ENCODE measurements at regions not wholly inside any gene's neighbourhood (a gene's known extent, or its start where the extent isn't known, plus 50 kb on each side); places are given as distances from the start of the nearest gene placed in this dataset.

DNA sequence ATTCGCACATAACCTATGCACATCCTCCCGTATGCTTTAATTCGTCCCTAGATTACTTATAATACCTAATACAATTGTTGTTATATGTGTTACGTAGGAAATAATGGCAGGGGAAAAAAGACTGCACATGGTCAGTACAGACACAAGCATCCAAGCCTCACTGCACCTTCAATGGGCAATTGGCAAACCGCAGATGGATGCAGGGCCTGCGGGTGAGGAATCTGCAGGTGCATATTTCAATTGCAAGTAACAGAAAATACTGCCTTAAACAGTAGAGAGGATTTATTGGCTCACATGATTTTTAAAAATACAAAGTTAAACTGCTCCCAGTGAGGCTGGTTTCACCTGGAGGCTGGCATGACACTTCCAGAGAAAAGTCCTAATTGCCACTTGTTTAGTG is 142.1 kb upstream of the MLN start:
- Mint-ChIP-seq H3K27ac (no peak overlapping the region), H3K4me1 (ENCODE audit: unreplicated experiment) (peaks cover 17% of the 10 kb centered on the region), H3K4me3 (no peak overlapping the region), H3K9me3 (no peaks in the 10 kb centered on the region), H3K36me3 (no peaks in the 10 kb centered on the region), H3K27me3 (peaks cover 5% of the 10 kb centered on the region)
- no peak for DNase-seq (ENCODE audit: extremely low spot score, unreplicated experiment)
- TF ChIP-seq CTCF (conservative IDR thresholded peaks at IDR 0.05), result no peak

DNA sequence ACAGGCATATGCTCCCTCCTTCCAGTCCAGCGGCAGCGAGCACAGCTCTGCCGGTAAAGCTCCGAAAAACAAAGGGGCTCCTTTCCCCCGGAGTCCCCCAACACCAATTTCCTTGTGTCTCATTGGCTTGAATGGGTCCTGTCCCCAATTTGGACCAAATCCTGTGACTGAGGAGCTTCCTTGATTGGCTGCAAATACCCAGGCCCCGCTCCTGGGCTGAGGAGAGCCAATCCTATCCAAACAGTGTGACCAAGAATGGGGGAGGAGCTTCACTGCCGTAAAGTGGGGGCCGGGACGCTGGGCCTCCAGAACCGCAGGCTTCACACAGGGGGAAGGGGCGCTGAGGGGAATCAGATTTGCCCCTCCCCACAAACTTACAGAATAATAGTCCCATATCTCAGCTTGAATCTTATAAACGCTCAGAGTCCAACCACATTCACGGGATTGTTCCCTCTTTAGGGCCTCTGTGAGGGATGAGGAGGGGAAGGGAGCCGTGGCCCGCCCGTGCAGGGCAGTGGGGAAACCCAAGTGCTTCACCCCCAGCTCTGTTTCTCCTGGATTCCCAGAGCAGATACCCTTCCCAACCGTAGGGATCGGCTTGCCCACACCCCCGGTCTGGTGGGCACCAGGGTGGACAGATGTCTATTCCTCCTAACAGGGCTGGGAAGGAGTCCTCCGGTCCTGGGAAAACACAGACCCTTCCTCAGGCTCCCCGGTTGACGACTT is 141.0 kb upstream of the MLN start:
- Mint-ChIP-seq H3K9me3 (no peaks in the 10 kb centered on the region), H3K36me3 (no peaks in the 10 kb centered on the region), H3K4me3 (no peak overlapping the region), H3K27me3 (peaks cover 13% of the 10 kb centered on the region), H3K27ac (no peak overlapping the region), H3K4me1 (ENCODE audit: unreplicated experiment) (peaks cover 17% of the 10 kb centered on the region)
- no peak for DNase-seq (ENCODE audit: extremely low spot score, unreplicated experiment)
- TF ChIP-seq CTCF (conservative IDR thresholded peaks at IDR 0.05), result no peak

DNA sequence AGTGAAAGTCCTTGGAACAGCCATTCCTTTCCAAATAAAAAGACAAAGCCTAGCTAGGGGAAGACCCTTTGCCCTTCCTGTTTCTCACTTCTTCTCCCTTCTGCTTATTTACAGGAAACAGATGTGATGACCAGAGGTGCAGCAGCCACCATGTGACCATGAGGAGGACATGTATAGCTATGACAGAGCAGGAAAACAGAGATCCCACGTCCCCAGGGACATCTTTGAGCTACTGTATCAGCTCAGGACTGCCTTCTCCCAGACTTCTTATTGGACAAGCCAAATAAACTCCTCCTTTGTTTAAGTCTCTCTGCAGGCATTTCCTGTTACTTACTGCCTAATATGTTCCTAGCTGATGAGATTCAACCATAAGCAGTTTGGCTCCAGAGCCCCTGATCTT is 133.1 kb upstream of the MLN start:
- peaks cover 13% of the 10 kb centered on the region for H3K4me1 Mint-ChIP-seq (ENCODE audit: unreplicated experiment)
- no peak overlapping the region for H3K4me3 Mint-ChIP-seq
- no peak for TF ChIP-seq CTCF (conservative IDR thresholded peaks at IDR 0.05)
- no peak overlapping the region for H3K27ac Mint-ChIP-seq
- H3K36me3 Mint-ChIP-seq, result no peaks in the 10 kb centered on the region
- peaks cover 30% of the 10 kb centered on the region for H3K27me3 Mint-ChIP-seq
- no peak for DNase-seq (ENCODE audit: extremely low spot score, unreplicated experiment)
- H3K9me3 Mint-ChIP-seq, result no peaks in the 10 kb centered on the region

GRCh38 chr6:33935439-33936080 is 131.8 kb upstream of the MLN start:
- Mint-ChIP-seq H3K4me1 (ENCODE audit: unreplicated experiment) (peaks cover 13% of the 10 kb centered on the region), H3K27ac (no peak overlapping the region), H3K4me3 (no peak overlapping the region), H3K36me3 (no peaks in the 10 kb centered on the region), H3K9me3 (no peaks in the 10 kb centered on the region), H3K27me3 (peaks cover 31% of the 10 kb centered on the region)
- TF ChIP-seq CTCF (conservative IDR thresholded peaks at IDR 0.05), result no peak
- DNase-seq (ENCODE audit: extremely low spot score, unreplicated experiment), result no peak

GRCh38 chr6:33934731-33935270 is 131.0 kb upstream of the MLN start:
- Mint-ChIP-seq H3K4me1 (ENCODE audit: unreplicated experiment) (peaks cover 16% of the 10 kb centered on the region), H3K27me3 (peaks cover 28% of the 10 kb centered on the region), H3K9me3 (no peaks in the 10 kb centered on the region), H3K4me3 (no peak overlapping the region), H3K36me3 (no peaks in the 10 kb centered on the region), H3K27ac (no peak overlapping the region)
- no peak for DNase-seq (ENCODE audit: extremely low spot score, unreplicated experiment)
- TF ChIP-seq CTCF (conservative IDR thresholded peaks at IDR 0.05), result no peak
